ENCODE measurements at regions not wholly inside any gene's neighbourhood (a gene's known extent, or its start where the extent isn't known, plus 50 kb on each side); places are given as distances from the start of the nearest gene placed in this dataset.

GRCh38 chr2:207311316-207312005, 145.7 kb upstream of the KLF7 start:
- in situ Hi-C loops (cut with MboI) (no loop called here), intact Hi-C loops (cut with micrococcal nuclease; ENCODE audit: unreplicated experiment) (no loop called here)
- no peaks in the 10 kb centered on the region for H3K36me3 ChIP-seq (ENCODE audit: control insufficient read depth in 2 of 2, insufficient read depth in 2 of 2, low read length in 1 of 2)
- ATAC-seq, result peak; percentile 95
- H3K9ac ChIP-seq (ENCODE audit: control insufficient read depth, insufficient read depth, low read length), result no peak overlapping the region
- 56% methylated on average over 4 of the region's 4 CpGs for WGBS (ENCODE audit: insufficient coverage, insufficient replicate concordance, low lambda C conversion rate, missing lambda C conversion rate)
- no TSS peak for BruUV-seq (replicated peaks)
- no peaks in the 10 kb centered on the region for H3K9me3 ChIP-seq (replicated peaks; ENCODE audit: control insufficient read depth, insufficient read depth, low read length)
- no peaks in the 10 kb centered on the region for H3K4me1 ChIP-seq (ENCODE audit: control insufficient read depth, insufficient read depth, low read length)
- no peaks in the 10 kb centered on the region for H3K27me3 ChIP-seq (replicated peaks in 1 of 2; ENCODE audit: control insufficient read depth in 2 of 2, insufficient read depth in 2 of 2, low read length in 1 of 2)
- peak; percentile 68 for FAIRE-seq
- H4K20me1 ChIP-seq (ENCODE audit: control insufficient read depth, insufficient read depth), result no peaks in the 10 kb centered on the region
- H3K79me2 ChIP-seq (ENCODE audit: control insufficient read depth, insufficient read depth, low read length), result no peaks in the 10 kb centered on the region
- no peak overlapping the region for H2AFZ ChIP-seq (ENCODE audit: control insufficient read depth, low read depth, low read length)
- no peak for DNase-seq (ENCODE audit: low read depth, low spot score)
- H3K4me2 ChIP-seq (ENCODE audit: control insufficient read depth, insufficient read depth), result no peak overlapping the region
- no peak overlapping the region for H3K27ac ChIP-seq (ENCODE audit: control insufficient read depth, insufficient read depth)
- POLR2A ChIA-PET, result interaction anchor here (0.9 to 1.2 kb wide), 2 partner anchors 20 to 26 kb away, joined by 3 to 4 read pairs; no protein-coding TSS in a partner anchor
- no peak overlapping the region for H3K4me3 ChIP-seq
- SMC1A ChIA-PET (ENCODE audit: uncharacterized antibody, unreplicated experiment), result interaction anchor here (1.0 to 1.4 kb wide), 4 partner anchors 18 to 113 kb away, joined by 3 to 5 read pairs (median 4); no protein-coding TSS in a partner anchor
- CTCF ChIA-PET, result interaction anchor here (1.0 to 1.1 kb wide), 2 partner anchors 9 to 26 kb away, joined by 3 read pairs; no protein-coding TSS in a partner anchor
- RAD21 ChIA-PET (ENCODE audit: unreplicated experiment), result interaction anchor here (0.9 kb wide), 1 partner anchor 239 kb away, joined by 3 read pairs; no protein-coding TSS in a partner anchor
- TF ChIP-seq NFIC (IDR thresholded peaks at IDR 0.05; ENCODE audit: low read depth, low read length) (peak; percentile 49; the same call in 1 of the 2 replicates), RAD21 (IDR thresholded peaks at IDR 0.05; ENCODE audit: insufficient read depth, low read depth, low read length) (peak; percentile 14; the same call in 1 of the 2 replicates), ZNF687 (IDR thresholded peaks at IDR 0.05) (0 out of 2 replicates have a peak, but pooled peaks have one; percentile 30), CREM (IDR thresholded peaks at IDR 0.05; ENCODE audit: low read depth) (peak; percentile 50; the same call in 1 of the 2 replicates), SRF (IDR thresholded peaks at IDR 0.05; ENCODE audit: low read depth in 2 of 2, low read length in 2 of 2) (peak in 1 of 2 experiments; percentile 59; a peak in 1 of 4 replicates), CTCF (IDR thresholded peaks at IDR 0.05 in 2 of 3, conservative IDR thresholded peaks at IDR 0.05 in 1 of 3; ENCODE audit: control insufficient read depth in 2 of 3, extremely low read depth in 1 of 3, insufficient read depth in 1 of 3, low read depth in 3 of 3, low read length in 3 of 3) (0 out of 6 replicates have a peak, but pooled peaks of 1 of the 3 experiments have one; percentile 10), NRF1 (conservative IDR thresholded peaks at IDR 0.05; ENCODE audit: low read depth, low read length) (no peak), IRF4 (IDR thresholded peaks at IDR 0.05; ENCODE audit: low read depth, low read length) (no peak), CBFB (IDR thresholded peaks at IDR 0.05; ENCODE audit: low read depth) (no peak), IRF3 (IDR thresholded peaks at IDR 0.05) (no peak), FOXM1 (IDR thresholded peaks at IDR 0.05; ENCODE audit: low read depth, low read length) (no peak), MYC (IDR thresholded peaks at IDR 0.05; ENCODE audit: insufficient read depth, insufficient read length, insufficient replicate concordance, low read length, severe bottlenecking) (no peak)
- TF ChIP-seq, protein P1, sequence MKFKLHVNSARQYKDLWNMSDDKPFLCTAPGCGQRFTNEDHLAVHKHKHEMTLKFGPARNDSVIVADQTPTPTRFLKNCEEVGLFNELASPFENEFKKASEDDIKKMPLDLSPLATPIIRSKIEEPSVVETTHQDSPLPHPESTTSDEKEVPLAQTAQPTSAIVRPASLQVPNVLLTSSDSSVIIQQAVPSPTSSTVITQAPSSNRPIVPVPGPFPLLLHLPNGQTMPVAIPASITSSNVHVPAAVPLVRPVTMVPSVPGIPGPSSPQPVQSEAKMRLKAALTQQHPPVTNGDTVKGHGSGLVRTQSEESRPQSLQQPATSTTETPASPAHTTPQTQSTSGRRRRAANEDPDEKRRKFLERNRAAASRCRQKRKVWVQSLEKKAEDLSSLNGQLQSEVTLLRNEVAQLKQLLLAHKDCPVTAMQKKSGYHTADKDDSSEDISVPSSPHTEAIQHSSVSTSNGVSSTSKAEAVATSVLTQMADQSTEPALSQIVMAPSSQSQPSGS (IDR thresholded peaks at IDR 0.05; ENCODE audit: low read length), result peak; percentile 49; the same call in 1 of the 2 replicates

All from GM12878 (cell line).